ENCODE measurements at regions not wholly inside any gene's neighbourhood (a gene's known extent, or its start where the extent isn't known, plus 50 kb on each side); places are given as distances from the start of the nearest gene placed in this dataset.

GRCh38 chr1:88579598-88579997 lies 104.5 kb upstream of the PKN2 start:
- TF ChIP-seq POLR2AphosphoS5 (IDR thresholded peaks at IDR 0.05; ENCODE audit: low read depth) (no peak), REST (IDR thresholded peaks at IDR 0.05; ENCODE audit: insufficient replicate concordance, low read depth) (no peak), CTCF (IDR thresholded peaks at IDR 0.05; ENCODE audit: insufficient read depth, low read length) (no peak), SPI1 (IDR thresholded peaks at IDR 0.05; ENCODE audit: borderline replicate concordance, low read depth) (no peak)

All from HL-60 (cell line).